H1 (cell line): ENCODE measurements at regions not wholly inside any gene's neighbourhood (a gene's known extent, or its start where the extent isn't known, plus 50 kb on each side); places are given as distances from the start of the nearest gene placed in this dataset.

ENCODE experiments used
- CTCF ChIP-seq, 3 experiments: IDR thresholded peaks; 1 replicate in 2 of 3; 2 replicates in 1 of 3; pipeline versions ENCODE4 v1.5.1 to v1.6.1; 2011; ENCODE audit warnings: low read length in 3 of 3, mild to moderate bottlenecking in 3 of 3, inconsistent platforms in 2 of 3, low read depth in 1 of 3, moderate library complexity in 1 of 3; ENCODE audit not compliant: insufficient read depth in 1 of 3; ENCODE audit errors: control extremely low read depth in 1 of 3
- EZH2 ChIP-seq: fragments of 200-600 bp; sonication (generic); IDR thresholded peaks from 2 replicates; pipeline ENCODE4 v1.7.1; 2012; ENCODE audit warnings: low read depth, mild to moderate bottlenecking, moderate library complexity, low read length, inconsistent platforms; ENCODE audit not compliant: severe bottlenecking
- JUND ChIP-seq: IDR thresholded peaks from 2 replicates; pipeline ENCODE4 v1.6.1; 2011; ENCODE audit warnings: mild to moderate bottlenecking, improper control_type of control experiment, low read length
- POLR2A ChIP-seq, 2 experiments: IDR thresholded peaks; 1 replicate in 1 of 2; 2 replicates in 1 of 2; pipeline ENCODE4 v1.6.1; 2011; ENCODE audit warnings: low read depth in 2 of 2, low read length in 2 of 2, mild to moderate bottlenecking in 2 of 2; ENCODE audit errors: control extremely low read depth in 1 of 2
- POLR2AphosphoS5 ChIP-seq: IDR thresholded peaks from 2 replicates; pipeline ENCODE4 v1.6.1; 2011; ENCODE audit warnings: low read depth, low read length
- RFX5 ChIP-seq: IDR thresholded peaks from 2 replicates; pipeline ENCODE4 v1.6.1; 2011; ENCODE audit warnings: low read depth, low read length, improper control_type of control experiment, borderline replicate concordance
- TAF1 ChIP-seq: IDR thresholded peaks from 2 replicates; pipeline ENCODE4 v1.6.1; 2011; ENCODE audit warnings: mild to moderate bottlenecking, low read depth, low read length
- TF ChIP-seq, protein P1 (sequence below): IDR thresholded peaks from 2 replicates; pipeline ENCODE4 v1.6.1; 2011; ENCODE audit warnings: low read length, improper control_type of control experiment
- TF ChIP-seq, protein P2 (sequence below): IDR thresholded peaks from 2 replicates; pipeline ENCODE4 v1.6.1; 2012; ENCODE audit warnings: low read length, inconsistent platforms

GRCh38 chr9:82054264-82055015 is 65.9 kb downstream of the SPATA31D1 start:
- TF ChIP-seq POLR2A (IDR thresholded peaks at IDR 0.05; ENCODE audit: control extremely low read depth in 1 of 2, low read depth in 2 of 2, low read length in 2 of 2) (no peak), CTCF (IDR thresholded peaks at IDR 0.05; ENCODE audit: control extremely low read depth in 1 of 3, insufficient read depth in 1 of 3, low read depth in 1 of 3, low read length in 3 of 3) (no peak), RFX5 (no peak), TAF1 (no peak), JUND (no peak), POLR2AphosphoS5 (no peak), EZH2 (no peak)
- TF ChIP-seq, protein P1, sequence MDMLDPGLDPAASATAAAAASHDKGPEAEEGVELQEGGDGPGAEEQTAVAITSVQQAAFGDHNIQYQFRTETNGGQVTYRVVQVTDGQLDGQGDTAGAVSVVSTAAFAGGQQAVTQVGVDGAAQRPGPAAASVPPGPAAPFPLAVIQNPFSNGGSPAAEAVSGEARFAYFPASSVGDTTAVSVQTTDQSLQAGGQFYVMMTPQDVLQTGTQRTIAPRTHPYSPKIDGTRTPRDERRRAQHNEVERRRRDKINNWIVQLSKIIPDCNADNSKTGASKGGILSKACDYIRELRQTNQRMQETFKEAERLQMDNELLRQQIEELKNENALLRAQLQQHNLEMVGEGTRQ = no peak
- TF ChIP-seq, protein P2, sequence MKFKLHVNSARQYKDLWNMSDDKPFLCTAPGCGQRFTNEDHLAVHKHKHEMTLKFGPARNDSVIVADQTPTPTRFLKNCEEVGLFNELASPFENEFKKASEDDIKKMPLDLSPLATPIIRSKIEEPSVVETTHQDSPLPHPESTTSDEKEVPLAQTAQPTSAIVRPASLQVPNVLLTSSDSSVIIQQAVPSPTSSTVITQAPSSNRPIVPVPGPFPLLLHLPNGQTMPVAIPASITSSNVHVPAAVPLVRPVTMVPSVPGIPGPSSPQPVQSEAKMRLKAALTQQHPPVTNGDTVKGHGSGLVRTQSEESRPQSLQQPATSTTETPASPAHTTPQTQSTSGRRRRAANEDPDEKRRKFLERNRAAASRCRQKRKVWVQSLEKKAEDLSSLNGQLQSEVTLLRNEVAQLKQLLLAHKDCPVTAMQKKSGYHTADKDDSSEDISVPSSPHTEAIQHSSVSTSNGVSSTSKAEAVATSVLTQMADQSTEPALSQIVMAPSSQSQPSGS = no peak
